IPS-NIHi7 (cell line): ENCODE measurements at regions not wholly inside any gene's neighbourhood (a gene's known extent, or its start where the extent isn't known, plus 50 kb on each side); places are given as distances from the start of the nearest gene placed in this dataset.

ENCODE experiments used
- DNase-seq: peaks from one replicate; pipeline ENCODE4 v3.0.0; 2012; ENCODE audit warnings: mixed read lengths; ENCODE audit errors: extremely low spot score

DNA sequence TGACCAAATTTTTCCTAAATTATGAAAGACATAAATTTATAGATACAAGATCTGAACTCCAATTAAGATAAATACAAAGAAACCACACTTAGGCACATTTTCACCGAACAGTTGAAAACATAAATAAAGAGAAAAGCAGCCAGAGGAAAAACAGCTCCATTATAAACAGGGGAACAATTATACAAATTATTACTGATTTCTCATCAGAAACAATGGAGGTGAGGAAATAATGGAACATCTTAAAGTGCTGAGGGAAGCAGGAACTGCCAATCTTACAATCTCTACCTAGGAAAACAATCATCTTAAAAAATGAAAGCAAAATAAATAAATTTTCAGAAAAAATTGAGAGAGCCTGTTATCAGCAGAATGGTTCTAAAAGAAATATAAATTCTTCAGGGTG, 234.4 kb upstream of the PMFBP1 start:
- DNase-seq, result no peak

DNA sequence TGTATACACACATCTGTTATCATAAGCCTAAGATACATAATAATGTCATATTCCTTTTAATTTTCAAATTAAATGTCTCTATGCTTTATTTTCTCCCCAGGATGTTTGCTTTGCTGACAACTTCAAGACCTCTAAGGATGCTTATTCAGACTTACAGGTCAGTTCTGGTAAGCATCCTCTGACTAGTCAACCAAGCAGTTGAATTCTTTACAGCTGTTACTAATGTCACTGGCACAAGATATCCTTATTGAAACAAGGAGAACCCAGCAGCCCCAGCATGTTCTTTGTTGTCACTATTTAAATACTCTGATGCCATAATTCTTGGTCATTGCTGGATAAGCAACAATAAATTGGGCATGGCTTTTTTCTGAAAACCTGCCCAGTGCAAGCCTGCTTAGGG, 232.3 kb upstream of the PMFBP1 start:
- DNase-seq, result no peak

GRCh38 chr16:72401084-72401361, 229.1 kb upstream of the PMFBP1 start:
- DNase-seq, result no peak

GRCh38 chr16:72400257-72401083, 228.5 kb upstream of the PMFBP1 start:
- peak; percentile 76 for DNase-seq

GRCh38 chr16:72399811-72400210, 227.9 kb upstream of the PMFBP1 start:
- DNase-seq, result no peak

GRCh38 chr16:72397876-72398275, 225.9 kb upstream of the PMFBP1 start:
- DNase-seq, result no peak

DNA sequence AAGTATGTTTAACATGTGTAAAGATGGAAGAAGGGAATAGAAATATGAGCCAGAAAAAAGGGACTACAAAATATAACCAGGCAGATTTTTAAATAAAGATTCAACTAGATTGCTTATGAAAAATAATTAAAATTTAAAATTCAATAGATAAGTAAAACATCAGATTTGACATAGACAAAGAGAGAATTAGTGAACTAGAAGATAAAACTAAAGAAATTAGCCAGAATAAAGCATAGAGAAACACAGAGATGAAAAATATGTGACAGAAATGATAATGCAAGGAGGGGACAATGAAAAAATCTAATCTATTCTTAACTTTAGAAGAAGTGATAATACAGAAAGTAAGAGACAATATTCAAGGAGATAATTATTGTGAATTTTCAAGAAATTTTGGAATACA, 222.6 kb upstream of the PMFBP1 start:
- no peak for DNase-seq

- DNase-seq, result no peak
Measured at GRCh38 chr16:72389791-72390190, 217.8 kb upstream of the PMFBP1 start.

GRCh38 chr16:72388007-72388406, 216.1 kb upstream of the PMFBP1 start:
- no peak for DNase-seq

DNA sequence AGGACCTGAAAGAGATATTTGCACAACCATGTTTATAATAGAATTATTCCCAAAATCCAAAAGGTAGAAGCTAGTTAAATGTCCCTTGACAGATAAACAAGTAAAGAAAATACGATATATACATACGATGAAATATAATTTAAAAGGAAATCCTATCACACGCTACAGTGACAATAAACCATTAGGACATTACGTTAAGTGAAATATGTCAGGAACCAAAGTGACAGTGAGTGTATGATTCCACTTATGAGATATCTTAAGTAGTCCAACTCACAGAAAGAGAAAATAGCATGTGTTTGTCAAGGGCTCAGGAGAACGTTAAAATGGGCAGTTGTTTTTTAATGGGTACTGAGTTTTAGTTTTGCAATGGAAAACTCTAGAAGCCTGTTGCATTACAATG, 212.7 kb upstream of the PMFBP1 start:
- no peak for DNase-seq

- DNase-seq, result no peak
Measured at GRCh38 chr16:72380283-72380682, 208.3 kb upstream of the PMFBP1 start.

DNA sequence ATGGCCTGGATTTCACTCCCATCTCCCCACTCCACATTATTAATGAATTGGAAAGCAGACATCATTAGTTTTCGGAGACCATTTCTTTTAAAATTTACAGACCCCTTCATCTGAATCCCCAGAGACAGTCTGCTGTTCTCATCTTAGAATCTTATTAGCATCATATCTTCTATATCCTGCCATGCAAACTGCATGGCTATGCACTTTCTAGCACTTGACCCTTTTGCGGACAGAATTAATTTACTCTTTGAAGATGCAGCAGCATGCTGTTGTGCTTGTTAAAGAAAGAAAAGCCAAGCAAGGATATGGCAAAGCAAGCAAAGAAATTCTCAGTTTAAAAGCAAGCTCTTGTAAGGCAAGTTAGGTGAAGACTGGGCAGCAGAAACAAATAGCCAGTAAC, 201.2 kb upstream of the PMFBP1 start:
- no peak for DNase-seq

GRCh38 chr16:72372087-72373045, 200.4 kb upstream of the PMFBP1 start:
- DNase-seq, result no peak

DNA sequence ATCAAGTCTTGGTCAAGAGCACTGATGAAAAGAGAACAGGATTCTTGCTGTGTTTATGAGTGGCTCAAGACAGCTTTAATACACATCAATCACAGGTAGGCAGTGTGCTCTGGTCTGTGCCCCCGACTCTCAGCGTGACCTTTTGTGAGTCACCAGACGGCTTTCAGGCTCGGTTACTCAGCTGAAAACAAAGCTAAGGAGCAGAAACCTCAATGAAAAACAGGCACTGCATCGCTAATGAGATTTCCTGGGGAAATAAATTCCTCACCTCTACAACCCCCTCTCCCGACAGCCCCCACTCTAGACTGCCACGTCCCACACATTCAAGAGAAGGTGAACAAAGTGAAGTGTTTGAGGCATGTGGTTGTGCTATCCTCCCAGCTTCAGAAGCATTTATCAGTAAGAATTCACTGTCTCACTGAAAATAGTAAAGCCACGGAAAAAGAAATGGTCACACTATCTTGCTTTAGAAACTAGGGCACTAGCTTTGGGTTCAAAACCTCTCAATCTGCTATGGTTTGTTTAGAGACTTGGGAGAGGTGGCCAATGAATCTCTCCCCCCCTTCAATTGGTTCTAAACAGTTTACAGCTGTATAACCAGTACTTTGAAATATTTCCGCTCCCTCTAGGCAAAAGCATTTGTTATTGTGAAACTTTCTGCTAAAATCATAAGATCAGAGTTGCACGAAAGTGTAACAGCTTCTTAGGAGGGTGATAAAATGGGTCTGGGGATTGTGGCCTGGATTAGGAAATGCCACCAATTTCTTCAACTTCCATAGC, 199.5 kb upstream of the PMFBP1 start:
- peak; percentile 84 for DNase-seq

GRCh38 chr16:72369274-72369673, 197.3 kb upstream of the PMFBP1 start:
- DNase-seq, result no peak

DNA sequence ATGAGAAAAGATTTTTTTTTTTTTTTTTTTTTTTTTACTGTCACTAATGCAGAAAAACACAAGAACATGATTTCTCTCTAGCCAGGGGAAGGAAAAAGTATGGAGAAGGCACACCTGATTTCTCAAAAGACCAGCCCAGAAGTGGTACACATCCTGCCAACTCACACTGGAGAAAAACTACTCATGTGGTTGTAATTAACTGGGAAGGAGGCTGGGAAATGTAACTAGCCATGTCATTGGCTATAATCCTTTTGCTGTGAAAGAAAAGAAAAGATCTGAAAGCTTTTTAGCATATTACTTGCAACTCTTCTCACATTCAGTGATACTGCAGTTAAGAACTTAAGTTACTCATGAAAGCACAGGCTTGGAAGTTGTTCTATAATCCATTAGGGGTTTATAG, 195.9 kb upstream of the PMFBP1 start:
- no peak for DNase-seq

DNA sequence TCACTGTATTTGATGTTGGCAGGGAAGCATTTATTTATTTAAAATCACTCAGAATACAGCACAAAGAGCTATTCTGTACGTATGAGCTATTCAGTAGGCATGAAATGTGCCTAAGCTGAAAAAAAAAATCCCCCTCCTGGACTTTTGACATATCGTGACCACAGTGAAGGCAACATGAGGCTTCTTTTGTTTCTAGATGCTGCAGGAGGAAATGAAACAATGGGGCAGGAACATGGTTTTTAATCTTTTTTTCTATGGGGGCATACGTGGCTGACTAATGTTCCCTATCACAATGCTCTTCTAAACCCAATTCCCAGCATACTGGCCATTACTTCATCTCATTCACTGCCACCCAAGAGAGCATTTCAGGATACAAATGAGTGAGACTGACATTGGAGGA, 191.0 kb upstream of the PMFBP1 start:
- DNase-seq, result no peak

DNA sequence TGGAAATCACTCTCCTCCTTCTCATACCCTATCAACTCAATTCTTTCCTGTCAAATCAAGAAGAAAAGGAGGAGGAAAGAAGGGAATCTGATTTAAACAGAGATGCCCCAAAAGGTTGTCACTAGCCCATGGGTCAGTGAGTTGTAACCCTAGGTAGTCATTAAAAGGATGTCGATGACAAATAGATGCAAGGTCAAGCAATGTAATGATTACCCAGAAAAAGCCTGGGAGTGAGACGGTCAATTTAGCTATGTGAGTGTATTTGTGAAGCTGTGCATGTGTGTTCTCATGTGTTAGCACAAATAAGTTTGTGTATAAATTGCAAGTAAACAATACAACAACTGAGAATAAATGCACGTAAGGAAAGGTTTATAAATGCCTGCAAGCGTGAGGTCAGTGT, 190.5 kb upstream of the PMFBP1 start:
- no peak for DNase-seq

DNA sequence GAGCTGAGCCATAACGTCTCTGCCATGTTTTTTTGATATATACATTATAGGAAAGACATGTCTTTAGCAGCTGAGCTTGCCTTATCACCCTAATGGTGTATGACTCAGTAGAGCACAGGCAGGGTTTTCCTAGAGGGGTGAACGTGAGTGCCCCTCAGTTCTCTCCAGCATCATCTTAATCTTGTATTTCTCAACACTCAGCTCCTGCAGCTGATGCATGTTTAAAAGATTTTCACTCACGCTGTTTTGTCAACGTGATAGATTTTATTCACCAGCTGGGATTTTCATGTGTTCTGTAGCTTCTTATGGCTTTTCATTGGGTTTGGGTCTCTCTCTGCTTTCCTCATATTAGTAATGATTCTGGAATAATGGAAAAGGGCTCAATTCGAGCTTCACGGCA, 186.0 kb upstream of the PMFBP1 start:
- no peak for DNase-seq

DNA sequence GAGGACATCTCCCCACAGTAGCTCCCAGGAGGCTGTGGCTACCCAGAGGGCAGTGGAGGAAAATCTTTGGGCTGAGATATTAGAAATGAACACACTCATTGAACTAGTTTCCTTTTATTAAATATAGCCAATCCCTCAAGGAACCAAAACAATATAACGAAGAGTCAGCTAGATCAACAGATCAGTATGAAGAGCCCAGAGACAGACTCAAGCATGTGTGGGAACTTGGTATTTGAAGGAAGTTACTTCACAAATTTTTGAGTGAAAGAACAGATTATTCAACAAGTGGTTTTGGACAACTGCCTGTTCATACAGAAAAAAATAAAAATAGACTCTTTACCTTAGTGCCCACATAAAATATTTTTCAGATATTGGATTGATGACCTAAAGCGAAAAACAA, 183.6 kb upstream of the PMFBP1 start:
- DNase-seq, result no peak

- DNase-seq, result no peak
Measured at GRCh38 chr16:72349719-72350118, 177.8 kb upstream of the PMFBP1 start.

DNA sequence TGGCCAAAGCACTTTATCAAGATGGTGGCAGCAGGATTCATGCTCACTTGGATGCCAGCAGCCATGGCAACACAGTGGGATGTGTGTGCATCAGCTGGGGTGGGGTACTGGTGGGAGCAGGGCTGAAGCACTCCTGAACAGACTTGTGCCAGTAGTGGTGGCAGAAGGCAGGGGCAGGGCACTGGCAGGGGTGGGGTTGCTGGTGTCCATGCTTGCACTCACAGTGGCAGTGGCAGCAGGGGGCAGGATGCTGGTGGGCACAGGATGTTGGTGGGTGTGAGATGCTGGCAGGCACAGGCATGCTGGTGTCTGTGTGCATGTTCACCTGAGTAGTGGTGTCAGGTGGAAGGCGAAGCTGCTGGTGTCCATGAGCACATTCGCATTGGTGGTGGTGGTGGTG, 161.0 kb upstream of the PMFBP1 start:
- DNase-seq, result no peak
